GM23248 (cell line): ENCODE measurements at regions not wholly inside any gene's neighbourhood (a gene's known extent, or its start where the extent isn't known, plus 50 kb on each side); places are given as distances from the start of the nearest gene placed in this dataset.

Source experiments
- DNase-seq: peaks from one replicate; pipeline ENCODE4 v3.0.0-alpha.2; 2015
- H2AFZ ChIP-seq: fragments of 200-600 bp; sonication (generic); 2 replicates; pipeline ENCODE4 v1.6.1; 2016; ENCODE audit warnings: antibody characterized with exemption
- H3F3A ChIP-seq: fragments of 200-600 bp; sonication (generic); 2 replicates; pipeline ENCODE4 v1.6.1; 2016; ENCODE audit warnings: mild to moderate bottlenecking, antibody characterized with exemption, mixed run types; ENCODE audit not compliant: insufficient read depth
- H3K27ac ChIP-seq: fragments of 200-600 bp; sonication (generic); 2 replicates; pipeline ENCODE4 v1.5.1; 2016; ENCODE audit warnings: mild to moderate bottlenecking
- H3K27me3 ChIP-seq: fragments of 200-600 bp; sonication (generic); replicated peaks from 2 replicates; pipeline ENCODE4 v1.6.1; 2016; ENCODE audit warnings: mild to moderate bottlenecking; ENCODE audit not compliant: insufficient read depth
- H3K36me3 ChIP-seq: fragments of 200-600 bp; sonication (generic); 2 replicates; pipeline ENCODE4 v1.6.1; 2016; ENCODE audit warnings: low read depth, mild to moderate bottlenecking
- H3K4me1 ChIP-seq: fragments of 200-600 bp; sonication (generic); 2 replicates; pipeline ENCODE4 v1.6.1; 2016; ENCODE audit warnings: mild to moderate bottlenecking; ENCODE audit not compliant: insufficient read depth
- H3K4me2 ChIP-seq: fragments of 200-600 bp; sonication (generic); one replicate; pipeline ENCODE4 v1.6.1; 2016; ENCODE audit warnings: mild to moderate bottlenecking; ENCODE audit not compliant: unreplicated experiment
- H3K4me3 ChIP-seq: fragments of 200-600 bp; sonication (generic); 2 replicates; pipeline ENCODE4 v1.5.1; 2016; ENCODE audit warnings: mild to moderate bottlenecking
- H3K79me2 ChIP-seq: fragments of 200-600 bp; sonication (generic); 2 replicates; pipeline ENCODE4 v1.6.1; 2016; ENCODE audit warnings: mild to moderate bottlenecking; ENCODE audit not compliant: insufficient read depth
- H3K9ac ChIP-seq: fragments of 200-600 bp; sonication (generic); 2 replicates; pipeline ENCODE4 v1.6.1; 2016; ENCODE audit warnings: mild to moderate bottlenecking
- H3K9me2 ChIP-seq: fragments of 200-600 bp; sonication (generic); 2 replicates; pipeline ENCODE4 v1.6.1; 2016; ENCODE audit warnings: mixed run types, mild to moderate bottlenecking, moderate library complexity; ENCODE audit not compliant: insufficient read depth
- H3K9me3 ChIP-seq: fragments of 200-600 bp; sonication (generic); one replicate; pipeline ENCODE4 v1.6.1; 2017; ENCODE audit warnings: low read depth
- H4K20me1 ChIP-seq: fragments of 200-600 bp; sonication (generic); 2 replicates; pipeline ENCODE4 v1.6.0; 2016; ENCODE audit not compliant: insufficient read depth
- EZH2 ChIP-seq: fragments of 200-600 bp; sonication (generic); IDR thresholded peaks from 2 replicates; pipeline ENCODE4 v1.6.1; 2018; ENCODE audit warnings: antibody characterized with exemption, mild to moderate bottlenecking; ENCODE audit not compliant: insufficient read depth, poor library complexity, severe bottlenecking
- EZH2phosphoT487 ChIP-seq: fragments of 200-600 bp; sonication (generic); IDR thresholded peaks from 2 replicates; pipeline ENCODE4 v1.6.1; 2018; ENCODE audit warnings: antibody characterized with exemption, moderate library complexity, mild to moderate bottlenecking, low read depth; ENCODE audit not compliant: insufficient read depth
- WGBS, 2 experiments: methylation state at CpG; one replicate each; pipeline ENCODE4 v1.1.6; 2015 to 2017; ENCODE audit warnings: low lambda C conversion rate in 2 of 2, low coverage in 1 of 2; ENCODE audit errors: missing lambda C conversion rate in 2 of 2; 5-methylcytosine and 5-hydroxymethylcytosine counted together
- in situ Hi-C: fragments of 300-500 bp; cut with MboI; formaldehyde crosslinking; loops from 2 replicates; pipeline ENCODE4 v1.15.0; 2020

- no peaks in the 10 kb centered on the region for H3K36me3 ChIP-seq
- no peaks in the 10 kb centered on the region for H3K79me2 ChIP-seq
- H3K4me1 ChIP-seq = no peaks in the 10 kb centered on the region
- no peak for DNase-seq
- no peaks in the 10 kb centered on the region for H3K9me3 ChIP-seq
- TF ChIP-seq EZH2 (no peak), EZH2phosphoT487 (no peak)
- H3K27ac ChIP-seq = no peak overlapping the region
- no peak overlapping the region for H3K4me2 ChIP-seq
- H3K9me2 ChIP-seq = no peaks in the 10 kb centered on the region
- H4K20me1 ChIP-seq = no peaks in the 10 kb centered on the region
- no peaks in the 10 kb centered on the region for H3K27me3 ChIP-seq
- no peak overlapping the region for H2AFZ ChIP-seq
- in situ Hi-C loops = no loop called here
- no peak overlapping the region for H3K9ac ChIP-seq
- WGBS, 2 experiments = 34 to 48% methylated on average over 4 of the region's 4 CpGs
- no peak overlapping the region for H3K4me3 ChIP-seq
- H3F3A ChIP-seq = no peaks in the 10 kb centered on the region
Measured at GRCh38 chr5:106566031-106566430, 1104.7 kb downstream of the EFNA5 start.

- WGBS, 2 experiments = 3 to 6% methylated on average over 2 of the region's 2 CpGs
- Histone ChIP-seq H4K20me1 (no peaks in the 10 kb centered on the region), H3K9ac (no peak overlapping the region), H3K79me2 (no peaks in the 10 kb centered on the region), H3K36me3 (no peaks in the 10 kb centered on the region), H3K27me3 (no peaks in the 10 kb centered on the region), H3K4me2 (no peak overlapping the region), H3K9me2 (no peaks in the 10 kb centered on the region), H3F3A (no peaks in the 10 kb centered on the region), H3K27ac (no peak overlapping the region), H2AFZ (no peak overlapping the region), H3K9me3 (peaks cover 3% of the 10 kb centered on the region), H3K4me1 (no peaks in the 10 kb centered on the region), H3K4me3 (no peak overlapping the region)
- no peak for DNase-seq
- in situ Hi-C loops = no loop called here
- TF ChIP-seq EZH2 (no peak), EZH2phosphoT487 (no peak)
Measured at GRCh38 chr5:106545325-106545724, 1125.4 kb downstream of the EFNA5 start.

GRCh38 chr5:106543330-106543729 is 1127.4 kb downstream of the EFNA5 start:
- 17 to 18% methylated on average over 1 of the region's 1 CpG for WGBS, 2 experiments
- no peak overlapping the region for H3K4me3 ChIP-seq
- no peak overlapping the region for H3K27ac ChIP-seq
- no peaks in the 10 kb centered on the region for H3K27me3 ChIP-seq
- H2AFZ ChIP-seq = no peak overlapping the region
- DNase-seq = no peak
- no peak overlapping the region for H3K9ac ChIP-seq
- H3K79me2 ChIP-seq = no peaks in the 10 kb centered on the region
- in situ Hi-C loops = no loop called here
- no peaks in the 10 kb centered on the region for H3K36me3 ChIP-seq
- H3K4me1 ChIP-seq = no peaks in the 10 kb centered on the region
- no peaks in the 10 kb centered on the region for H4K20me1 ChIP-seq
- H3K4me2 ChIP-seq = no peak overlapping the region
- H3F3A ChIP-seq = no peaks in the 10 kb centered on the region
- no peaks in the 10 kb centered on the region for H3K9me2 ChIP-seq
- peaks cover 3% of the 10 kb centered on the region for H3K9me3 ChIP-seq
- TF ChIP-seq EZH2 (no peak), EZH2phosphoT487 (no peak)

GRCh38 chr5:106530150-106530549 is 1140.6 kb downstream of the EFNA5 start:
- Histone ChIP-seq H2AFZ (no peak overlapping the region), H3K79me2 (no peaks in the 10 kb centered on the region), H4K20me1 (no peaks in the 10 kb centered on the region), H3K9me3 (no peaks in the 10 kb centered on the region), H3K27me3 (no peaks in the 10 kb centered on the region), H3K4me1 (no peaks in the 10 kb centered on the region), H3F3A (no peaks in the 10 kb centered on the region), H3K9me2 (no peaks in the 10 kb centered on the region), H3K36me3 (no peaks in the 10 kb centered on the region), H3K4me3 (no peak overlapping the region), H3K9ac (no peak overlapping the region), H3K4me2 (no peak overlapping the region), H3K27ac (no peak overlapping the region)
- in situ Hi-C loops = no loop called here
- no peak for DNase-seq
- no peak for TF ChIP-seq EZH2
- TF ChIP-seq EZH2phosphoT487 = no peak

GRCh38 chr5:106525438-106525837 is 1145.3 kb downstream of the EFNA5 start:
- Histone ChIP-seq H4K20me1 (no peaks in the 10 kb centered on the region), H3F3A (no peaks in the 10 kb centered on the region), H3K4me2 (no peak overlapping the region), H3K27me3 (no peaks in the 10 kb centered on the region), H2AFZ (no peak overlapping the region), H3K27ac (no peak overlapping the region), H3K9me3 (peaks cover 3% of the 10 kb centered on the region), H3K4me1 (no peaks in the 10 kb centered on the region), H3K9me2 (no peaks in the 10 kb centered on the region), H3K36me3 (no peaks in the 10 kb centered on the region), H3K9ac (no peak overlapping the region), H3K79me2 (no peaks in the 10 kb centered on the region), H3K4me3 (no peak overlapping the region)
- TF ChIP-seq EZH2 = no peak
- TF ChIP-seq EZH2phosphoT487 = no peak
- 57 to 66% methylated on average over 3 of the region's 3 CpGs for WGBS, 2 experiments
- in situ Hi-C loops = no loop called here
- DNase-seq = no peak
